ENCODE measurements at regions not wholly inside any gene's neighbourhood (a gene's known extent, or its start where the extent isn't known, plus 50 kb on each side); places are given as distances from the start of the nearest gene placed in this dataset.

DNA sequence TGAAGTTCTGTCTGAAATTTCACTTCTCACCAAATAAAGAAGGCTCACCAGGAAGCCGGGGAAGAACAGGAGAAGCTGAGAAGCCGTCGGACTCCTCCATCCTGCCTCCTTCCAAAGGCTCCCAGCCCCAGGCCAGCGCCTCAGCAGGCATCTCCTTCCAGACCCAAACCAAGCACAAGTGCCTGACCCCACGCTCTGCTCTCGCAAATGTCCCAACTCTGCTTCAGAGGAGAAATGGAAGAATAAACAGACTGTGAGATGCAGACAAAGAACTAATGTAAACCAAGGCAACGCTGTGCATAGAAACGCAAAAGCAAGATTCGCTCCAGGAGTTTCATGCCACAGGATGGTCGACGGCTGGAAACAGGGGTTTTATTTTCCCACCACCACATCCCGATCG lies 100.3 kb upstream of the EXOC2 start:
- no peaks in the 10 kb centered on the region for H3K36me3 ChIP-seq (ENCODE audit: low read depth, missing control alignments)
- intact Hi-C loops (cut with DNase I; ENCODE audit: low total_unique reads) = no loop called here
- DNase-seq = no peak
- H3K27ac ChIP-seq = no peak overlapping the region
- no peaks in the 10 kb centered on the region for H3K9me3 ChIP-seq
- H3K4me3 ChIP-seq = no peak overlapping the region
- no peaks in the 10 kb centered on the region for H3K27me3 ChIP-seq
- TF ChIP-seq, protein P1, sequence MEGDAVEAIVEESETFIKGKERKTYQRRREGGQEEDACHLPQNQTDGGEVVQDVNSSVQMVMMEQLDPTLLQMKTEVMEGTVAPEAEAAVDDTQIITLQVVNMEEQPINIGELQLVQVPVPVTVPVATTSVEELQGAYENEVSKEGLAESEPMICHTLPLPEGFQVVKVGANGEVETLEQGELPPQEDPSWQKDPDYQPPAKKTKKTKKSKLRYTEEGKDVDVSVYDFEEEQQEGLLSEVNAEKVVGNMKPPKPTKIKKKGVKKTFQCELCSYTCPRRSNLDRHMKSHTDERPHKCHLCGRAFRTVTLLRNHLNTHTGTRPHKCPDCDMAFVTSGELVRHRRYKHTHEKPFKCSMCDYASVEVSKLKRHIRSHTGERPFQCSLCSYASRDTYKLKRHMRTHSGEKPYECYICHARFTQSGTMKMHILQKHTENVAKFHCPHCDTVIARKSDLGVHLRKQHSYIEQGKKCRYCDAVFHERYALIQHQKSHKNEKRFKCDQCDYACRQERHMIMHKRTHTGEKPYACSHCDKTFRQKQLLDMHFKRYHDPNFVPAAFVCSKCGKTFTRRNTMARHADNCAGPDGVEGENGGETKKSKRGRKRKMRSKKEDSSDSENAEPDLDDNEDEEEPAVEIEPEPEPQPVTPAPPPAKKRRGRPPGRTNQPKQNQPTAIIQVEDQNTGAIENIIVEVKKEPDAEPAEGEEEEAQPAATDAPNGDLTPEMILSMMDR (IDR thresholded peaks at IDR 0.05) = no peak
- no peak for TF ChIP-seq POLR2A (IDR thresholded peaks at IDR 0.05)
- 44 to 64% methylated on average over 13 of the region's 13 CpGs for WGBS, 2 donors
- no peaks in the 10 kb centered on the region for H3K4me1 ChIP-seq

DNA sequence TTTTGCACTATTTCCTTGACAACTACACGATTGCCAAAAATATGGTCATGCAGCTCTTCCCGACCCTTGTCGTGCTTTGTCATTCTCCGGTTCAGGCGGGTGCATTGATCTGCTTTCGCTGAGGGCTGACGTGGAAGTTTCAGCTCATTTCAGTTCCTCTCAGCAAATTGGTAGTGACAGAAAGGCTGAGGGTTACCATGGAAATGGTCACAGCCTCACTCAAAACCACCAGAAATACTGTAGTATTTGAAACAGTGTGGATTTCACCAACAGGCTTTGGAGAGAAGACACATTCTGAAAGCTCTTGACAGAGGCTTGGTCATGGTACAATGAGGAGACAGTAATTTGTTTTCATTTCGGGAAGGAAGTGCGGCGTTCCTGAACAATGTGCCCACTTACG lies 99.7 kb upstream of the EXOC2 start:
- Histone ChIP-seq H3K27me3 (no peaks in the 10 kb centered on the region), H3K36me3 (ENCODE audit: low read depth, missing control alignments) (no peaks in the 10 kb centered on the region), H3K9me3 (no peaks in the 10 kb centered on the region), H3K4me1 (no peaks in the 10 kb centered on the region), H3K27ac (no peak overlapping the region), H3K4me3 (no peak overlapping the region)
- WGBS, 2 donors = 53 to 69% methylated on average over 11 of the region's 11 CpGs
- DNase-seq = no peak
- intact Hi-C loops (cut with DNase I; ENCODE audit: low total_unique reads) = no loop called here
- TF ChIP-seq POLR2A (IDR thresholded peaks at IDR 0.05) = no peak
- TF ChIP-seq, protein P1 (IDR thresholded peaks at IDR 0.05) = no peak

GRCh38 chr6:788058-788457 lies 95.1 kb upstream of the EXOC2 start:
- TF ChIP-seq, protein P1 (IDR thresholded peaks at IDR 0.05) = no peak
- no peak for TF ChIP-seq POLR2A (IDR thresholded peaks at IDR 0.05)
- no peaks in the 10 kb centered on the region for H3K36me3 ChIP-seq (ENCODE audit: low read depth, missing control alignments)
- no peak overlapping the region for H3K4me3 ChIP-seq
- H3K4me1 ChIP-seq = no peaks in the 10 kb centered on the region
- H3K27ac ChIP-seq = no peak overlapping the region
- intact Hi-C loops (cut with DNase I; ENCODE audit: low total_unique reads) = no loop called here
- DNase-seq = no peak
- no peaks in the 10 kb centered on the region for H3K27me3 ChIP-seq
- WGBS, 2 donors = 81 to 88% methylated on average over 8 of the region's 8 CpGs
- no peaks in the 10 kb centered on the region for H3K9me3 ChIP-seq

DNA sequence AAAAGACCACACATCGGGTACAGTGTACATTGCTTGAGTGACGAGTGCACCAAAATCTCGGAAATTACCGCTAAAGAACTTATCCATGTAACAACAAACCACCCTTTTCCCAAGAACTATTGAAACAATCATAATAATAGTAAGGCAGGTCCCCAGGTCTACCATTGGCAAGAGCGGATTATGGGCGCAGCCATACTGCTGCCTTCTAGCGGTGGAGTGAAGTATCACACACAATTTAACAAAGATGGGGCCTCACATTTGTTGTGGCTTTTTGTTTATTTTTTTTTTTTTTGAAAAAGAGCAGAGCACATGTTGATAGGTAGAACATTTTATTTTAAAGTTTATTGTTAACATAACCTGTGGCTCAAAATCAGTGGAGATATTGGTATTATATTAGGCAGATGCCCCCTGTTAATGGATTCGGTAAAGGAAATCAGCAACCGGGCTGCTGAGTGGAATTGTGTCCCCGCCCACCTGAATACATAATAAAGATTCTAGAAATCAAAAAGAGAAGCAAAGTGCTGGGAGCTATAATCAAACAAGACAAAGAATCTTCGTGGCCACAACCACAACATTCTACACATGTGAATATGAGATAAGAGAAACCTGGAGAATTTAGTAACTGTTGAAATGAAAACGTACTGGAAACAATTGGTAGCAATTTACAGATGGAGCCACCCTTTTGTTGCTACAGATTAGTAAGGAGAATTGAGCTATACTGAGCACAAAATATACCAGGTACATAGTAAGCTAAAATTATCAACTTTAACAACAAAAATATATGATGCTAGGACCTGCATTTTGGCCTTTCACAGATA lies 94.2 kb upstream of the EXOC2 start:
- intact Hi-C loops (cut with DNase I; ENCODE audit: low total_unique reads) = no loop called here

More for the DNA sequence above, 94.2 kb upstream of the EXOC2 start:
- no peak for TF ChIP-seq POLR2A (IDR thresholded peaks at IDR 0.05)
- TF ChIP-seq, protein P1 (IDR thresholded peaks at IDR 0.05) = peak in 2 of 3 experiments; percentile 56 to 74
- Histone ChIP-seq H3K4me3 (no peak overlapping the region), H3K4me1 (no peaks in the 10 kb centered on the region), H3K36me3 (ENCODE audit: low read depth, missing control alignments) (no peaks in the 10 kb centered on the region), H3K27ac (no peak overlapping the region), H3K9me3 (no peaks in the 10 kb centered on the region), H3K27me3 (no peaks in the 10 kb centered on the region)
- DNase-seq = peak; percentile 51
- WGBS, 2 donors = 66 to 73% methylated on average over 12 of the region's 12 CpGs

All from testis (tissue), 2 donors.